ENCODE measurements at regions not wholly inside any gene's neighbourhood (a gene's known extent, or its start where the extent isn't known, plus 50 kb on each side); places are given as distances from the start of the nearest gene placed in this dataset.

DNA sequence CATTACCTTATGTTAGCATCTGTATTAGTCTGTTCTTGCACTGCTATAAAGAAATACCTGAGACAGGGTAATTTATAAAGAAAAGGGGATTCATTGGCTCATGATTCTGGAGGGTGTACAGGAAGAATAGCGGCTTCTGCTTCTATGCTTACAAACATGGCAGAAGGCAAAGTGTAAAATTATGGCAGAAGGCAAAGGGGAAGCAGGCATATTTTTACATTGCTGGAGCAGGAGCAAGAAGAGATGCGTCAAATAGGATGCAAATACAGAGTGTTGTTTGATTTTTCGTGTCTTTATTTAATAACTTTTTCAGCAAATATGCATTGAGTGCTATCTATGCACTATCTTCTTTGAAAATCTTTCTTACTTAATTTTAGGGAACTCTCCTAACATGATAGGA is 210.7 kb upstream of the SSTR1 start:
- H3K36me3 ChIP-seq (ENCODE audit: control insufficient read depth in 2 of 2, insufficient read depth in 1 of 2, low read length in 2 of 2): no peaks in the 10 kb centered on the region
- ChIA-PET CTCF (no interaction called here), POLR2A (no interaction called here)
- no peak overlapping the region for H3K4me3 ChIP-seq (ENCODE audit: low read depth, low read length)
- no peak overlapping the region for H3K27ac ChIP-seq (ENCODE audit: extremely low read depth, low read depth, low read length)
- no peaks in the 10 kb centered on the region for H3K9me3 ChIP-seq (ENCODE audit: control insufficient read depth, insufficient read depth, low read depth, low read length)
- no peaks in the 10 kb centered on the region for H3K4me1 ChIP-seq (ENCODE audit: control insufficient read depth, insufficient read depth, low read length)
- TF ChIP-seq ZNF175 (tag by site-specific recombination; IDR thresholded peaks at IDR 0.05) (no peak), ZNF843 (tag by site-specific recombination; IDR thresholded peaks at IDR 0.05) (no peak), ZNF549 (tag by site-specific recombination; IDR thresholded peaks at IDR 0.05) (no peak), ZNF768 (tag by site-specific recombination; IDR thresholded peaks at IDR 0.05) (no peak), ZBTB17 (tag by site-specific recombination; IDR thresholded peaks at IDR 0.05) (no peak)
- TF ChIP-seq, protein P1, sequence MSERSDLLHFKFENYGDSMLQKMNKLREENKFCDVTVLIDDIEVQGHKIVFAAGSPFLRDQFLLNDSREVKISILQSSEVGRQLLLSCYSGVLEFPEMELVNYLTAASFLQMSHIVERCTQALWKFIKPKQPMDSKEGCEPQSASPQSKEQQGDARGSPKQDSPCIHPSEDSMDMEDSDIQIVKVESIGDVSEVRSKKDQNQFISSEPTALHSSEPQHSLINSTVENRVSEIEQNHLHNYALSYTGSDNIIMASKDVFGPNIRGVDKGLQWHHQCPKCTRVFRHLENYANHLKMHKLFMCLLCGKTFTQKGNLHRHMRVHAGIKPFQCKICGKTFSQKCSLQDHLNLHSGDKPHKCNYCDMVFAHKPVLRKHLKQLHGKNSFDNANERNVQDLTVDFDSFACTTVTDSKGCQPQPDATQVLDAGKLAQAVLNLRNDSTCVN (tag by site-specific recombination; optimal IDR thresholded peaks at IDR 0.05): no peak
- TF ChIP-seq, protein P2, sequence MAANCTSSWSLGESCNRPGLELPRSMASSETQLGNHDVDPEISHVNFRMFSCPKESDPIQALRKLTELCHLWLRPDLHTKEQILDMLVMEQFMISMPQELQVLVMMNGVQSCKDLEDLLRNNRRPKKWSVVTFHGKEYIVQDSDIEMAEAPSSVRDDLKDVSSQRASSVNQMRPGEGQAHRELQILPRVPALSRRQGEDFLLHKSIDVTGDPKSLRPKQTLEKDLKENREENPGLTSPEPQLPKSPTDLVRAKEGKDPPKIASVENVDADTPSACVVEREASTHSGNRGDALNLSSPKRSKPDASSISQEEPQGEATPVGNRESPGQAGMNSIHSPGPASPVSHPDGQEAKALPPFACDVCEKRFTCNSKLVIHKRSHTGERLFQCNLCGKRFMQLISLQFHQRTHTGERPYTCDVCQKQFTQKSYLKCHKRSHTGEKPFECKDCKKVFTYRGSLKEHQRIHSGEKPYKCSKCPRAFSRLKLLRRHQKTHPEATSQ (tag by site-specific recombination; IDR thresholded peaks at IDR 0.05): no peak

DNA sequence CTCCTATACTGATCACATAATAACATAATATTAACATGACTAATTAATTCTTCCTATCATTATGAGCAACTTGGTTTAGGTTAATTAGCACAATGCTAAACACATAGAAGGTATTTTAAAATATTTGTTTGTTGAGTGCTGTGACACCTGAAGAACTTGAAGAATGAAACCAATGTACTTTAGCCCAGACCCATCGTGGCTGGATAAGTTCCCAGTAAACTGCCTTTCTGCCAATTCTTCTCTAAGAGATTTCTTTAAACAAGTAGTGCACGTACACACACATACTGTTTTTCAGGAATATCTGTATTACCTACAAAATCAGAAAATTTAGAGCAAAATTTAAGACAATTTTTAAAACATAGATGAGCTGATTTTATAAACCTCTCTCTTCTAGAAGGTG is 207.4 kb upstream of the SSTR1 start:
- Histone ChIP-seq H3K36me3 (ENCODE audit: control insufficient read depth in 2 of 2, insufficient read depth in 1 of 2, low read length in 2 of 2) (no peaks in the 10 kb centered on the region), H3K4me1 (ENCODE audit: control insufficient read depth, insufficient read depth, low read length) (no peaks in the 10 kb centered on the region), H3K27ac (ENCODE audit: extremely low read depth, low read depth, low read length) (no peak overlapping the region), H3K9me3 (ENCODE audit: control insufficient read depth, insufficient read depth, low read depth, low read length) (no peaks in the 10 kb centered on the region), H3K4me3 (ENCODE audit: low read depth, low read length) (no peak overlapping the region)
- ChIA-PET CTCF (no interaction called here), POLR2A (no interaction called here)
- TF ChIP-seq ZNF600 (tag by site-specific recombination; IDR thresholded peaks at IDR 0.05) (no peak), ZNF354C (tag by site-specific recombination; IDR thresholded peaks at IDR 0.05; ENCODE audit: borderline replicate concordance, low read depth) (no peak), ZNF19 (tag by site-specific recombination; IDR thresholded peaks at IDR 0.05; ENCODE audit: low read depth) (no peak), ZNF473 (tag by site-specific recombination; IDR thresholded peaks at IDR 0.05) (no peak), ZNF670 (tag by site-specific recombination; IDR thresholded peaks at IDR 0.05; ENCODE audit: low read depth) (no peak), ZNF660 (tag by site-specific recombination; IDR thresholded peaks at IDR 0.05) (no peak), YY2 (tag by site-specific recombination; IDR thresholded peaks at IDR 0.05) (no peak), ZNF560 (tag by site-specific recombination; IDR thresholded peaks at IDR 0.05; ENCODE audit: borderline replicate concordance) (no peak), YY1 (tag by site-specific recombination; IDR thresholded peaks at IDR 0.05) (no peak), ZFP69B (tag by site-specific recombination; IDR thresholded peaks at IDR 0.05) (no peak), ZBTB7A (tag by site-specific recombination; IDR thresholded peaks at IDR 0.05; ENCODE audit: low read depth) (no peak), GLI4 (tag by site-specific recombination; IDR thresholded peaks at IDR 0.05) (no peak)
- TF ChIP-seq, protein P3, sequence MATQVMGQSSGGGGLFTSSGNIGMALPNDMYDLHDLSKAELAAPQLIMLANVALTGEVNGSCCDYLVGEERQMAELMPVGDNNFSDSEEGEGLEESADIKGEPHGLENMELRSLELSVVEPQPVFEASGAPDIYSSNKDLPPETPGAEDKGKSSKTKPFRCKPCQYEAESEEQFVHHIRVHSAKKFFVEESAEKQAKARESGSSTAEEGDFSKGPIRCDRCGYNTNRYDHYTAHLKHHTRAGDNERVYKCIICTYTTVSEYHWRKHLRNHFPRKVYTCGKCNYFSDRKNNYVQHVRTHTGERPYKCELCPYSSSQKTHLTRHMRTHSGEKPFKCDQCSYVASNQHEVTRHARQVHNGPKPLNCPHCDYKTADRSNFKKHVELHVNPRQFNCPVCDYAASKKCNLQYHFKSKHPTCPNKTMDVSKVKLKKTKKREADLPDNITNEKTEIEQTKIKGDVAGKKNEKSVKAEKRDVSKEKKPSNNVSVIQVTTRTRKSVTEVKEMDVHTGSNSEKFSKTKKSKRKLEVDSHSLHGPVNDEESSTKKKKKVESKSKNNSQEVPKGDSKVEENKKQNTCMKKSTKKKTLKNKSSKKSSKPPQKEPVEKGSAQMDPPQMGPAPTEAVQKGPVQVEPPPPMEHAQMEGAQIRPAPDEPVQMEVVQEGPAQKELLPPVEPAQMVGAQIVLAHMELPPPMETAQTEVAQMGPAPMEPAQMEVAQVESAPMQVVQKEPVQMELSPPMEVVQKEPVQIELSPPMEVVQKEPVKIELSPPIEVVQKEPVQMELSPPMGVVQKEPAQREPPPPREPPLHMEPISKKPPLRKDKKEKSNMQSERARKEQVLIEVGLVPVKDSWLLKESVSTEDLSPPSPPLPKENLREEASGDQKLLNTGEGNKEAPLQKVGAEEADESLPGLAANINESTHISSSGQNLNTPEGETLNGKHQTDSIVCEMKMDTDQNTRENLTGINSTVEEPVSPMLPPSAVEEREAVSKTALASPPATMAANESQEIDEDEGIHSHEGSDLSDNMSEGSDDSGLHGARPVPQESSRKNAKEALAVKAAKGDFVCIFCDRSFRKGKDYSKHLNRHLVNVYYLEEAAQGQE (tag by site-specific recombination; IDR thresholded peaks at IDR 0.05): no peak
- TF ChIP-seq, protein P2 (tag by site-specific recombination; IDR thresholded peaks at IDR 0.05): no peak
- TF ChIP-seq, protein P4, sequence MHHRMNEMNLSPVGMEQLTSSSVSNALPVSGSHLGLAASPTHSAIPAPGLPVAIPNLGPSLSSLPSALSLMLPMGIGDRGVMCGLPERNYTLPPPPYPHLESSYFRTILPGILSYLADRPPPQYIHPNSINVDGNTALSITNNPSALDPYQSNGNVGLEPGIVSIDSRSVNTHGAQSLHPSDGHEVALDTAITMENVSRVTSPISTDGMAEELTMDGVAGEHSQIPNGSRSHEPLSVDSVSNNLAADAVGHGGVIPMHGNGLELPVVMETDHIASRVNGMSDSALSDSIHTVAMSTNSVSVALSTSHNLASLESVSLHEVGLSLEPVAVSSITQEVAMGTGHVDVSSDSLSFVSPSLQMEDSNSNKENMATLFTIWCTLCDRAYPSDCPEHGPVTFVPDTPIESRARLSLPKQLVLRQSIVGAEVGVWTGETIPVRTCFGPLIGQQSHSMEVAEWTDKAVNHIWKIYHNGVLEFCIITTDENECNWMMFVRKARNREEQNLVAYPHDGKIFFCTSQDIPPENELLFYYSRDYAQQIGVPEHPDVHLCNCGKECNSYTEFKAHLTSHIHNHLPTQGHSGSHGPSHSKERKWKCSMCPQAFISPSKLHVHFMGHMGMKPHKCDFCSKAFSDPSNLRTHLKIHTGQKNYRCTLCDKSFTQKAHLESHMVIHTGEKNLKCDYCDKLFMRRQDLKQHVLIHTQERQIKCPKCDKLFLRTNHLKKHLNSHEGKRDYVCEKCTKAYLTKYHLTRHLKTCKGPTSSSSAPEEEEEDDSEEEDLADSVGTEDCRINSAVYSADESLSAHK (tag by site-specific recombination; IDR thresholded peaks at IDR 0.05): no peak
